ENCODE measurements at regions not wholly inside any gene's neighbourhood (a gene's known extent, or its start where the extent isn't known, plus 50 kb on each side); places are given as distances from the start of the nearest gene placed in this dataset.

- Mint-ChIP-seq H3K36me3 (ENCODE audit: low read depth) (no peaks in the 10 kb centered on the region), H3K9me3 (ENCODE audit: low read depth) (no peaks in the 10 kb centered on the region), H3K4me3 (ENCODE audit: unreplicated experiment) (no peak overlapping the region), H3K27ac (ENCODE audit: unreplicated experiment) (no peak overlapping the region), H3K27me3 (ENCODE audit: low read depth) (no peaks in the 10 kb centered on the region), H3K4me1 (ENCODE audit: low read depth) (no peaks in the 10 kb centered on the region)
- TF ChIP-seq, protein P1, sequence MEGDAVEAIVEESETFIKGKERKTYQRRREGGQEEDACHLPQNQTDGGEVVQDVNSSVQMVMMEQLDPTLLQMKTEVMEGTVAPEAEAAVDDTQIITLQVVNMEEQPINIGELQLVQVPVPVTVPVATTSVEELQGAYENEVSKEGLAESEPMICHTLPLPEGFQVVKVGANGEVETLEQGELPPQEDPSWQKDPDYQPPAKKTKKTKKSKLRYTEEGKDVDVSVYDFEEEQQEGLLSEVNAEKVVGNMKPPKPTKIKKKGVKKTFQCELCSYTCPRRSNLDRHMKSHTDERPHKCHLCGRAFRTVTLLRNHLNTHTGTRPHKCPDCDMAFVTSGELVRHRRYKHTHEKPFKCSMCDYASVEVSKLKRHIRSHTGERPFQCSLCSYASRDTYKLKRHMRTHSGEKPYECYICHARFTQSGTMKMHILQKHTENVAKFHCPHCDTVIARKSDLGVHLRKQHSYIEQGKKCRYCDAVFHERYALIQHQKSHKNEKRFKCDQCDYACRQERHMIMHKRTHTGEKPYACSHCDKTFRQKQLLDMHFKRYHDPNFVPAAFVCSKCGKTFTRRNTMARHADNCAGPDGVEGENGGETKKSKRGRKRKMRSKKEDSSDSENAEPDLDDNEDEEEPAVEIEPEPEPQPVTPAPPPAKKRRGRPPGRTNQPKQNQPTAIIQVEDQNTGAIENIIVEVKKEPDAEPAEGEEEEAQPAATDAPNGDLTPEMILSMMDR (IDR thresholded peaks at IDR 0.05), result peak; percentile 10
- no peak for DNase-seq (ENCODE audit: low spot score)
Observed at GRCh38 chr1:56411484-56412180, 167.7 kb downstream of the PLPP3 start.

GRCh38 chr1:56411021-56411420 lies 168.3 kb downstream of the PLPP3 start:
- TF ChIP-seq, protein P1 (IDR thresholded peaks at IDR 0.05), result no peak
- no peaks in the 10 kb centered on the region for H3K4me1 Mint-ChIP-seq (ENCODE audit: low read depth)
- H3K27me3 Mint-ChIP-seq (ENCODE audit: low read depth), result no peaks in the 10 kb centered on the region
- no peak overlapping the region for H3K4me3 Mint-ChIP-seq (ENCODE audit: unreplicated experiment)
- no peak overlapping the region for H3K27ac Mint-ChIP-seq (ENCODE audit: unreplicated experiment)
- DNase-seq (ENCODE audit: low spot score), result no peak
- H3K36me3 Mint-ChIP-seq (ENCODE audit: low read depth), result no peaks in the 10 kb centered on the region
- no peaks in the 10 kb centered on the region for H3K9me3 Mint-ChIP-seq (ENCODE audit: low read depth)

GRCh38 chr1:56410405-56410804 lies 169.0 kb downstream of the PLPP3 start:
- Mint-ChIP-seq H3K27me3 (ENCODE audit: low read depth) (no peaks in the 10 kb centered on the region), H3K9me3 (ENCODE audit: low read depth) (no peaks in the 10 kb centered on the region), H3K27ac (ENCODE audit: unreplicated experiment) (no peak overlapping the region), H3K36me3 (ENCODE audit: low read depth) (no peaks in the 10 kb centered on the region), H3K4me3 (ENCODE audit: unreplicated experiment) (no peak overlapping the region), H3K4me1 (ENCODE audit: low read depth) (no peaks in the 10 kb centered on the region)
- no peak for DNase-seq (ENCODE audit: low spot score)
- TF ChIP-seq, protein P1 (IDR thresholded peaks at IDR 0.05), result no peak

- TF ChIP-seq, protein P1 (IDR thresholded peaks at IDR 0.05), result peak; percentile 41
- Mint-ChIP-seq H3K4me1 (ENCODE audit: low read depth) (peaks cover 9% of the 10 kb centered on the region), H3K27me3 (ENCODE audit: low read depth) (no peaks in the 10 kb centered on the region), H3K36me3 (ENCODE audit: low read depth) (no peaks in the 10 kb centered on the region), H3K27ac (ENCODE audit: unreplicated experiment) (no peak overlapping the region), H3K9me3 (ENCODE audit: low read depth) (no peaks in the 10 kb centered on the region), H3K4me3 (ENCODE audit: unreplicated experiment) (no peak overlapping the region)
- DNase-seq (ENCODE audit: low spot score), result no peak
Observed at GRCh38 chr1:56409112-56409691, 170.2 kb downstream of the PLPP3 start.

DNA sequence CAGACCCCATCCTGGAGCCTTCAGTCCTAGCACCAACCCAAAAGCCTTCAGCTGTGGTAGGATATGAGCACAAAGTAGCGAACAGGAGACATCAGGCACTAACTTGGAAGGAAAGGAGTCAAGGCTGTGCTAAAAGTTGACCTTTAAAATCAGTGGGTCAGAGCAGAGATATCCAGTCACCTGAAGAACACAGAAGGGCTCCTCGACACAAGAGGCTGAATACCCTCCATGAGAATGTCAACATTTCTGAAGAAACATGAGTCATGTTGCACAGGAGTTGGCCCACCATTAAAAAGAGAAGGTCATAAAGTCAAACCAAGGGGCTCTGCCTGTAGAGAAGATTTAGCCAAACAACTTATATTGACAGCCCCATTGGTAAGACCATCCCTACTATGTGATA lies 172.5 kb downstream of the PLPP3 start:
- no peak overlapping the region for H3K4me3 Mint-ChIP-seq (ENCODE audit: unreplicated experiment)
- TF ChIP-seq, protein P1 (IDR thresholded peaks at IDR 0.05), result no peak
- no peak for DNase-seq (ENCODE audit: low spot score)
- H3K27ac Mint-ChIP-seq (ENCODE audit: unreplicated experiment), result no peak overlapping the region
- H3K4me1 Mint-ChIP-seq (ENCODE audit: low read depth), result peaks cover 12% of the 10 kb centered on the region
- H3K27me3 Mint-ChIP-seq (ENCODE audit: low read depth), result no peaks in the 10 kb centered on the region
- no peaks in the 10 kb centered on the region for H3K9me3 Mint-ChIP-seq (ENCODE audit: low read depth)
- no peaks in the 10 kb centered on the region for H3K36me3 Mint-ChIP-seq (ENCODE audit: low read depth)

Data from chondrocyte (in vitro differentiated cells).